Naive thymus-derived CD8-positive, alpha-beta T cell (primary cell): ENCODE measurements at regions not wholly inside any gene's neighbourhood (a gene's known extent, or its start where the extent isn't known, plus 50 kb on each side); places are given as distances from the start of the nearest gene placed in this dataset.
"Not testable (repeated sequence)": the region's sequence is repeated elsewhere in the genome, so short reads cannot be mapped to it uniquely, and the experiment has no call there.

ENCODE experiments used
- ATAC-seq, 2 donors: fragments of 150-1000 bp; cut with Tn5 transposase in 1 of 2; sonication (Bioruptor Pico), chemical (Tn5 transposase) in 1 of 2; 1 replicate in 1 of 2; 2 replicates in 1 of 2; pipeline ENCODE4 v1.10.0; 2021; ENCODE audit warnings: mild to moderate bottlenecking in 2 of 2, moderate library complexity in 2 of 2
- POLR2A ChIA-PET: fragments of 350-600 bp; sonication (Branson Sonifier 250); formaldehyde crosslinking; loops from one replicate; lab custom pipeline; 2021; ENCODE audit warnings: antibody characterized with exemption; lab: Charles Lee
- DNase-seq, 10 donors: peaks; one replicate each; pipeline versions ENCODE4 v3.0.0 to v3.0.0-alpha.2; 2020 to 2022
- H3K27ac Mint-ChIP-seq, 10 donors: one replicate each; pipeline ENCODE4 v1.8.0; 2020 to 2022; ENCODE audit warnings: mild to moderate bottlenecking in 10 of 10, mixed read lengths in 10 of 10, moderate library complexity in 4 of 10, inconsistent platforms in 1 of 10
- H3K27me3 Mint-ChIP-seq, 5 donors: one replicate each; pipeline ENCODE4 v1.8.0; 2021 to 2022; ENCODE audit warnings: mixed read lengths in 5 of 5
- H3K36me3 Mint-ChIP-seq, 3 donors: one replicate each; pipeline ENCODE4 v1.8.0; 2020 to 2022; ENCODE audit warnings: mixed read lengths in 3 of 3, mild to moderate bottlenecking in 2 of 3, inconsistent platforms in 1 of 3
- H3K4me1 Mint-ChIP-seq, 4 donors: one replicate each; pipeline ENCODE4 v1.8.0; 2021 to 2022; ENCODE audit warnings: mixed read lengths in 4 of 4
- H3K4me3 Mint-ChIP-seq, 10 donors: one replicate each; pipeline ENCODE4 v1.8.0; 2020 to 2022; ENCODE audit warnings: mild to moderate bottlenecking in 10 of 10, mixed read lengths in 10 of 10, moderate library complexity in 6 of 10, inconsistent platforms in 1 of 10
- H3K9me3 Mint-ChIP-seq, 9 donors: one replicate each; pipeline ENCODE4 v1.8.0; 2020 to 2022; ENCODE audit warnings: mixed read lengths in 9 of 9, mild to moderate bottlenecking in 3 of 9, inconsistent platforms in 1 of 9, moderate library complexity in 1 of 9

- DNase-seq (no peak), ATAC-seq (no peak)
- peaks cover 0 to 2% (median under 1%) of the 10 kb centered on the region in 9 donors for H3K9me3 Mint-ChIP-seq
- H3K4me1 Mint-ChIP-seq = no peaks in the 10 kb centered on the region
- H3K27me3 Mint-ChIP-seq = peaks cover 1 to 9% (median 7%) of the 10 kb centered on the region in 5 donors
- POLR2A ChIA-PET = no interaction called here
- no peak overlapping the region for H3K4me3 Mint-ChIP-seq
- H3K27ac Mint-ChIP-seq = no peak overlapping the region
- H3K36me3 Mint-ChIP-seq = no peaks in the 10 kb centered on the region
These were observed 361.4 kb upstream of the C16orf82 start for GRCh38 chr16:26705346-26705745.

GRCh38 chr16:26708428-26708827 lies 358.3 kb upstream of the C16orf82 start:
- Mint-ChIP-seq H3K36me3 (no peaks in the 10 kb centered on the region), H3K4me1 (no peaks in the 10 kb centered on the region), H3K27ac (no peak overlapping the region), H3K4me3 (no peak overlapping the region), H3K27me3 (peaks cover 0 to 8% (median 2%) of the 10 kb centered on the region in 5 donors), H3K9me3 (peaks cover 0 to 2% (median 0%) of the 10 kb centered on the region in 9 donors)
- no peak for DNase-seq
- POLR2A ChIA-PET = no interaction called here
- ATAC-seq = no peak

- ATAC-seq (no peak), DNase-seq (no peak)
- H3K9me3 Mint-ChIP-seq = peaks cover 0 to 2% (median 0%) of the 10 kb centered on the region in 9 donors
- H3K36me3 Mint-ChIP-seq = no peaks in the 10 kb centered on the region
- H3K4me3 Mint-ChIP-seq = no peak overlapping the region
- POLR2A ChIA-PET = no interaction called here
- H3K4me1 Mint-ChIP-seq = no peaks in the 10 kb centered on the region
- peaks cover 0 to 7% (median 2%) of the 10 kb centered on the region in 5 donors for H3K27me3 Mint-ChIP-seq
- H3K27ac Mint-ChIP-seq = no peak overlapping the region
These were observed 357.6 kb upstream of the C16orf82 start for GRCh38 chr16:26709175-26709574.

GRCh38 chr16:26709754-26710153 lies 357.0 kb upstream of the C16orf82 start:
- Mint-ChIP-seq H3K4me3 (no peak overlapping the region), H3K9me3 (peaks cover 0 to 2% (median 0%) of the 10 kb centered on the region in 9 donors), H3K27me3 (peaks cover 0 to 7% (median under 1%) of the 10 kb centered on the region in 5 donors), H3K4me1 (no peaks in the 10 kb centered on the region), H3K36me3 (no peaks in the 10 kb centered on the region), H3K27ac (no peak overlapping the region)
- POLR2A ChIA-PET = no interaction called here
- ATAC-seq = no peak
- DNase-seq = no peak

GRCh38 chr16:26710450-26710849 lies 356.3 kb upstream of the C16orf82 start:
- ATAC-seq (no peak), DNase-seq (no peak)
- peaks cover 0 to 4% (median 0%) of the 10 kb centered on the region in 5 donors for H3K27me3 Mint-ChIP-seq
- H3K36me3 Mint-ChIP-seq = no peaks in the 10 kb centered on the region
- H3K4me3 Mint-ChIP-seq = no peak overlapping the region
- H3K27ac Mint-ChIP-seq = no peak overlapping the region
- peaks cover 0 to 2% (median 0%) of the 10 kb centered on the region in 9 donors for H3K9me3 Mint-ChIP-seq
- H3K4me1 Mint-ChIP-seq = no peaks in the 10 kb centered on the region
- POLR2A ChIA-PET = no interaction called here

GRCh38 chr16:26712876-26713275 lies 353.9 kb upstream of the C16orf82 start:
- Mint-ChIP-seq H3K27me3 (peaks cover 0 to 4% (median 0%) of the 10 kb centered on the region in 5 donors), H3K4me1 (no peaks in the 10 kb centered on the region), H3K27ac (no peak overlapping the region), H3K36me3 (no peaks in the 10 kb centered on the region), H3K4me3 (no peak overlapping the region), H3K9me3 (peaks cover 0 to 2% (median 0%) of the 10 kb centered on the region in 9 donors)
- ATAC-seq (no peak), DNase-seq (no peak)
- POLR2A ChIA-PET = no interaction called here

- no peak overlapping the region for H3K27ac Mint-ChIP-seq
- H3K36me3 Mint-ChIP-seq = no peaks in the 10 kb centered on the region
- no peaks in the 10 kb centered on the region for H3K9me3 Mint-ChIP-seq
- no peaks in the 10 kb centered on the region for H3K4me1 Mint-ChIP-seq
- ATAC-seq (no peak), DNase-seq (no peak)
- peaks cover 0 to 13% (median 6%) of the 10 kb centered on the region in 5 donors for H3K27me3 Mint-ChIP-seq
- POLR2A ChIA-PET = no interaction called here
- no peak overlapping the region for H3K4me3 Mint-ChIP-seq
These were observed 350.8 kb upstream of the C16orf82 start for GRCh38 chr16:26715969-26716368.

- Mint-ChIP-seq H3K27ac (no peak overlapping the region), H3K9me3 (no peaks in the 10 kb centered on the region), H3K27me3 (peaks cover 0 to 14% (median 6%) of the 10 kb centered on the region in 5 donors), H3K4me1 (no peaks in the 10 kb centered on the region), H3K4me3 (no peak overlapping the region), H3K36me3 (no peaks in the 10 kb centered on the region)
- POLR2A ChIA-PET = no interaction called here
- no peak for DNase-seq
- ATAC-seq = no peak
These were observed 348.9 kb upstream of the C16orf82 start for GRCh38 chr16:26717826-26718225.

- POLR2A ChIA-PET = no interaction called here
- no peaks in the 10 kb centered on the region for H3K9me3 Mint-ChIP-seq
These were observed 345.4 kb upstream of the C16orf82 start for GRCh38 chr16:26721290-26721689.

GRCh38 chr16:26721957-26722356 lies 344.8 kb upstream of the C16orf82 start:
- ATAC-seq, H3K4me1 Mint-ChIP-seq, POLR2A ChIA-PET, H3K4me3 Mint-ChIP-seq, H3K36me3 Mint-ChIP-seq, H3K9me3 Mint-ChIP-seq, DNase-seq, H3K27ac Mint-ChIP-seq: not testable (repeated sequence)
- peaks cover 0 to 42% (median 19%) of the 10 kb centered on the region in 5 donors for H3K27me3 Mint-ChIP-seq

More at GRCh38 chr16:26721290-26721689, 345.4 kb upstream of the C16orf82 start:
- H3K4me3 Mint-ChIP-seq = no peak overlapping the region
- H3K4me1 Mint-ChIP-seq = no peaks in the 10 kb centered on the region
- H3K36me3 Mint-ChIP-seq = no peaks in the 10 kb centered on the region
- ATAC-seq = no peak
- H3K27me3 Mint-ChIP-seq = peaks cover 0 to 35% (median 16%) of the 10 kb centered on the region in 5 donors
- no peak overlapping the region for H3K27ac Mint-ChIP-seq
- no peak for DNase-seq

- POLR2A ChIA-PET = no interaction called here
- ATAC-seq (no peak), DNase-seq (no peak)
- Mint-ChIP-seq H3K27me3 (peaks cover 2 to 41% (median 21%) of the 10 kb centered on the region in 5 donors), H3K36me3 (no peaks in the 10 kb centered on the region), H3K4me3 (no peak overlapping the region), H3K4me1 (no peaks in the 10 kb centered on the region), H3K9me3 (no peaks in the 10 kb centered on the region), H3K27ac (no peak overlapping the region)
These were observed 342.5 kb upstream of the C16orf82 start for GRCh38 chr16:26724189-26724588.

- H3K9me3 Mint-ChIP-seq = peaks cover 0 to 3% (median 0%) of the 10 kb centered on the region in 9 donors
- DNase-seq (no peak), ATAC-seq (no peak)
- H3K4me1 Mint-ChIP-seq = no peaks in the 10 kb centered on the region
- H3K27me3 Mint-ChIP-seq = peaks cover 3 to 47% (median 19%) of the 10 kb centered on the region in 5 donors
- no peak overlapping the region for H3K4me3 Mint-ChIP-seq
- H3K36me3 Mint-ChIP-seq = no peaks in the 10 kb centered on the region
- POLR2A ChIA-PET = no interaction called here
- no peak overlapping the region for H3K27ac Mint-ChIP-seq
These were observed 338.9 kb upstream of the C16orf82 start for GRCh38 chr16:26727848-26728247.

- peaks cover 5 to 37% (median 16%) of the 10 kb centered on the region in 5 donors for H3K27me3 Mint-ChIP-seq
- peaks cover 0 to 3% (median 0%) of the 10 kb centered on the region in 9 donors for H3K9me3 Mint-ChIP-seq
- POLR2A ChIA-PET = no interaction called here
- ATAC-seq = no peak
- H3K4me3 Mint-ChIP-seq = no peak overlapping the region
- no peak overlapping the region for H3K27ac Mint-ChIP-seq
- no peaks in the 10 kb centered on the region for H3K4me1 Mint-ChIP-seq
- no peak for DNase-seq
- no peaks in the 10 kb centered on the region for H3K36me3 Mint-ChIP-seq
These were observed 336.7 kb upstream of the C16orf82 start for GRCh38 chr16:26729951-26730541.

GRCh38 chr16:26731729-26732128 lies 335.0 kb upstream of the C16orf82 start:
- H3K4me1 Mint-ChIP-seq = no peaks in the 10 kb centered on the region
- DNase-seq (no peak), ATAC-seq (no peak)
- peaks cover 8 to 24% (median 13%) of the 10 kb centered on the region in 5 donors for H3K27me3 Mint-ChIP-seq
- no peak overlapping the region for H3K27ac Mint-ChIP-seq
- POLR2A ChIA-PET = no interaction called here
- no peaks in the 10 kb centered on the region for H3K36me3 Mint-ChIP-seq
- no peak overlapping the region for H3K4me3 Mint-ChIP-seq
- peaks cover 0 to 3% (median 0%) of the 10 kb centered on the region in 9 donors for H3K9me3 Mint-ChIP-seq
